SK-N-SH (cell line): ENCODE measurements at regions not wholly inside any gene's neighbourhood (a gene's known extent, or its start where the extent isn't known, plus 50 kb on each side); places are given as distances from the start of the nearest gene placed in this dataset.

Experiments
- CTCF ChIA-PET: fragments of 300-600, 350-600 bp; formaldehyde crosslinking; extraction: SDS; loops from one replicate; lab custom pipeline; 2021; lab: Yijun Ruan, JAX
- POLR2A ChIA-PET: fragments of 350-600 bp; sonication (Branson Sonifier 250); formaldehyde crosslinking; extraction: SDS; loops from one replicate; lab custom pipeline; 2020; ENCODE audit warnings: antibody characterized with exemption, inconsistent platforms; lab: Yijun Ruan, JAX
- DNase-seq: peaks from one replicate; pipeline ENCODE4 v3.0.0; 2012
- H2AFZ ChIP-seq: fragments of 200-600 bp; sonication (generic); 2 replicates; pipeline ENCODE4 v1.8.1; 2016; ENCODE audit warnings: antibody characterized with exemption, mild to moderate bottlenecking, low read depth
- H3F3A ChIP-seq: fragments of 200-600 bp; sonication (generic); replicated peaks from 2 replicates; pipeline ENCODE3; 2016; ENCODE audit warnings: antibody characterized with exemption, mild to moderate bottlenecking; ENCODE audit not compliant: insufficient read depth
- H3K27ac ChIP-seq, 2 experiments: fragments of 200-500 bp in 1 of 2; fragments of 200-600 bp in 1 of 2; sonication (Bioruptor generic) in 1 of 2; sonication (generic), shearing (Covaris generic) in 1 of 2; 2 replicates each; pipeline versions ENCODE4 v1.5.1 to v1.6.1; 2014 to 2016; ENCODE audit warnings: low read depth in 2 of 2, inconsistent platforms in 1 of 2, low read length in 1 of 2, mild to moderate bottlenecking in 1 of 2, mixed read lengths in 1 of 2
- H3K27me3 ChIP-seq: fragments of 200-600 bp; sonication (generic), shearing (Covaris generic); 2 replicates; pipeline ENCODE4 v1.6.1; 2016; ENCODE audit warnings: mixed run types; ENCODE audit not compliant: insufficient read depth
- H3K36me3 ChIP-seq, 2 experiments: fragments of 200-500 bp in 1 of 2; fragments of 200-600 bp in 1 of 2; sonication (Bioruptor generic) in 1 of 2; sonication (generic) in 1 of 2; replicated peaks in 1 of 2; 2 replicates each; pipeline versions ENCODE3 to v1.5.1; 2014 to 2016; ENCODE audit warnings: low read length in 1 of 2, mild to moderate bottlenecking in 1 of 2; ENCODE audit not compliant: insufficient read depth in 2 of 2, control insufficient read depth in 1 of 2
- H3K4me1 ChIP-seq, 2 experiments: fragments of 200-500 bp in 1 of 2; fragments of 200-600 bp in 1 of 2; sonication (Bioruptor generic) in 1 of 2; sonication (generic), shearing (Covaris generic) in 1 of 2; 2 replicates each; pipeline versions ENCODE4 v1.5.1 to v1.6.1; 2014 to 2016; ENCODE audit warnings: low read depth in 1 of 2, low read length in 1 of 2, mixed run types in 1 of 2; ENCODE audit not compliant: insufficient read depth in 2 of 2, control insufficient read depth in 1 of 2
- H3K4me2 ChIP-seq: fragments of 200-600 bp; sonication (generic), shearing (Covaris generic); 2 replicates; pipeline ENCODE4 v1.6.1; 2017; ENCODE audit warnings: mixed run types
- H3K4me3 ChIP-seq, 2 experiments: fragments of 200-500 bp in 1 of 2; fragments of 200-600 bp in 1 of 2; sonication (Bioruptor generic) in 1 of 2; sonication (generic), shearing (Covaris generic) in 1 of 2; 2 replicates each; pipeline versions ENCODE4 v1.5.1 to v1.8.1; 2014 to 2016; ENCODE audit warnings: low read depth in 2 of 2, inconsistent platforms in 1 of 2, low read length in 1 of 2, mild to moderate bottlenecking in 1 of 2, mixed read lengths in 1 of 2, moderate library complexity in 1 of 2
- H3K79me2 ChIP-seq: fragments of 200-600 bp; sonication (generic); 2 replicates; pipeline ENCODE4 v1.8.1; 2017; ENCODE audit warnings: mild to moderate bottlenecking; ENCODE audit not compliant: insufficient read depth
- H3K9ac ChIP-seq: fragments of 200-600 bp; sonication (generic); 2 replicates; pipeline ENCODE4 v1.6.1; 2017; ENCODE audit warnings: mixed run types
- H3K9me2 ChIP-seq: fragments of 200-600 bp; sonication (generic); 2 replicates; pipeline ENCODE4 v1.6.1; 2017; ENCODE audit warnings: mixed run types
- H3K9me3 ChIP-seq: fragments of 200-600 bp; sonication (generic); 2 replicates; pipeline ENCODE4 v1.6.1; 2017; ENCODE audit warnings: mixed run types, mild to moderate bottlenecking, moderate library complexity
- H4K20me1 ChIP-seq: fragments of 200-600 bp; sonication (generic); 2 replicates; pipeline ENCODE4 v1.6.1; 2017; ENCODE audit warnings: mild to moderate bottlenecking, mixed run types; ENCODE audit not compliant: insufficient read depth
- CHD2 ChIP-seq: fragments of 150-350 bp; IDR thresholded peaks from 2 replicates; pipeline ENCODE4 v1.6.1; 2018; ENCODE audit warnings: low read length; ENCODE audit not compliant: partially characterized antibody
- ELF1 ChIP-seq: IDR thresholded peaks from 2 replicates; pipeline ENCODE4 v1.4.0; 2012
- FOXM1 ChIP-seq: IDR thresholded peaks from 2 replicates; pipeline ENCODE4 v1.4.0; 2012; ENCODE audit warnings: low read depth, mild to moderate bottlenecking
- IRF3 ChIP-seq: fragments of 150-350 bp; IDR thresholded peaks from 2 replicates; pipeline ENCODE4 v1.6.1; 2016; ENCODE audit warnings: mild to moderate bottlenecking, low read depth, low read length
- REST ChIP-seq: IDR thresholded peaks from 2 replicates; pipeline ENCODE4 v1.6.1; 2012; ENCODE audit warnings: mild to moderate bottlenecking, low read depth, low read length, moderate library complexity
- SIN3A ChIP-seq: IDR thresholded peaks from 2 replicates; pipeline ENCODE4 v1.6.1; 2012; ENCODE audit warnings: low read depth, mild to moderate bottlenecking, low read length, moderate library complexity, borderline replicate concordance
- TAF1 ChIP-seq: IDR thresholded peaks from 2 replicates; pipeline ENCODE4 v1.6.1; 2012; ENCODE audit warnings: low read depth, mild to moderate bottlenecking, low read length, moderate library complexity, borderline replicate concordance
- TCF12 ChIP-seq: IDR thresholded peaks from 2 replicates; pipeline ENCODE4 v1.4.0; 2012
- TEAD4 ChIP-seq: IDR thresholded peaks from 2 replicates; pipeline ENCODE4 v1.4.0; 2012; ENCODE audit warnings: mild to moderate bottlenecking, borderline replicate concordance; ENCODE audit not compliant: insufficient read depth
- USF1 ChIP-seq: IDR thresholded peaks from 2 replicates; pipeline ENCODE4 v1.4.0; 2012; ENCODE audit warnings: low read depth, borderline replicate concordance
- YY1 ChIP-seq: IDR thresholded peaks from 2 replicates; pipeline ENCODE4 v1.4.0; 2012; ENCODE audit warnings: low read depth, mild to moderate bottlenecking
- WGBS: methylation state at CpG from one replicate; pipeline ENCODE4 v1.1.6; 2017; ENCODE audit warnings: low lambda C conversion rate; 5-methylcytosine and 5-hydroxymethylcytosine counted together

GRCh38 chr18:78665644-78666043, 314.0 kb upstream of the SALL3 start:
- ChIA-PET POLR2A (no interaction called here), CTCF (no interaction called here)
- no peaks in the 10 kb centered on the region for H3K4me1 ChIP-seq
- H3K36me3 ChIP-seq, result no peaks in the 10 kb centered on the region
- H3K79me2 ChIP-seq, result no peaks in the 10 kb centered on the region
- TF ChIP-seq USF1 (no peak), REST (no peak), TCF12 (no peak), CHD2 (no peak), FOXM1 (no peak), ELF1 (no peak), SIN3A (no peak), TAF1 (no peak), YY1 (no peak)
- DNase-seq, result no peak
- H3K4me2 ChIP-seq, result no peak overlapping the region
- H3K4me3 ChIP-seq, result no peak overlapping the region
- 11% methylated on average over 9 of the region's 10 CpGs for WGBS
- H3K27me3 ChIP-seq, result peaks cover under 1% of the 10 kb centered on the region; the same call in 1 of the 2 replicates
- no peak overlapping the region for H3K9ac ChIP-seq
- no peaks in the 10 kb centered on the region for H3K9me2 ChIP-seq
- no peaks in the 10 kb centered on the region for H3F3A ChIP-seq
- no peaks in the 10 kb centered on the region for H3K9me3 ChIP-seq
- no peaks in the 10 kb centered on the region for H4K20me1 ChIP-seq
- no peak overlapping the region for H2AFZ ChIP-seq
- no peak overlapping the region for H3K27ac ChIP-seq

- Histone ChIP-seq H3K9me2 (no peaks in the 10 kb centered on the region), H3K9ac (no peak overlapping the region), H2AFZ (no peak overlapping the region), H3K9me3 (no peaks in the 10 kb centered on the region), H3F3A (no peaks in the 10 kb centered on the region), H3K27ac (no peak overlapping the region), H3K4me2 (no peak overlapping the region), H3K27me3 (peaks cover 11% of the 10 kb centered on the region; the same call in 1 of the 2 replicates), H3K36me3 (no peaks in the 10 kb centered on the region), H3K4me3 (no peak overlapping the region), H4K20me1 (no peaks in the 10 kb centered on the region), H3K79me2 (no peaks in the 10 kb centered on the region), H3K4me1 (no peaks in the 10 kb centered on the region)
- TF ChIP-seq TEAD4, result no peak
- no peak for TF ChIP-seq TAF1
- no peak for TF ChIP-seq IRF3
- ChIA-PET CTCF (no interaction called here), POLR2A (no interaction called here)
- DNase-seq, result no peak
- WGBS, result 4% methylated on average over 8 of the region's 13 CpGs
These were observed 312.8 kb upstream of the SALL3 start for GRCh38 chr18:78666666-78667335.
